ENCODE measurements at regions not wholly inside any gene's neighbourhood (a gene's known extent, or its start where the extent isn't known, plus 50 kb on each side); places are given as distances from the start of the nearest gene placed in this dataset.

DNA sequence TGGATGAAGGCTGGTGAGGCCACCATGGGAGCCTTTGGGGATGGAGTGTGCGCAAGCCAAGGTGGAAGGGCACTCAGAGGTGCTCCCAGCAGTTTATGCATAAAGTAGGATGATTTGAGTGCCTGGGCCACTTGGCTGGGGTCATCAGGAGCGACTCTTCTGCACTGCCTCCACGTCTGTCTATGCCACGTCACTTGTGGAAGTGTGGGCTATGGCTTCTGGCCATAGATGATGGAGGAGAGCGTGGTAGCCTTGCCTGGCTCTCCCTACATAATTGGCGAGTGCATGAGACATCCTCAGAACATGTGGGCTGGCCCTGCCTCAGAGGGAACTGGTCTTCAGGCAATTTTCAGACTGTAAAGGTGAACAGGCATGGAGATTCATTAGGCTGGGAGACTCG lies 182.9 kb downstream of the TEX29 start:
- no peak for TF ChIP-seq CTCF (IDR thresholded peaks at IDR 0.05; ENCODE audit: low read depth, low read length, poor library complexity, severe bottlenecking)
- TF ChIP-seq EZH2phosphoT487 (IDR thresholded peaks at IDR 0.05; ENCODE audit: borderline replicate concordance, low read length), result no peak

Measured in DOHH2 (cell line).